Activated CD4-positive, alpha-beta T cell treated with anti-CD3 and anti-CD28 coated beads, Interleukin-2, amount 50 U/mL, for 1 hour (primary cell): ENCODE measurements at regions not wholly inside any gene's neighbourhood (a gene's known extent, or its start where the extent isn't known, plus 50 kb on each side); places are given as distances from the start of the nearest gene placed in this dataset.

ENCODE experiments used
- DNase-seq: peaks from one replicate; pipeline ENCODE4 v3.0.0-alpha.2; 2020

- no peak for DNase-seq
Measured at GRCh38 chr2:21404827-21405625, 281.3 kb downstream of the TDRD15 start.

DNA sequence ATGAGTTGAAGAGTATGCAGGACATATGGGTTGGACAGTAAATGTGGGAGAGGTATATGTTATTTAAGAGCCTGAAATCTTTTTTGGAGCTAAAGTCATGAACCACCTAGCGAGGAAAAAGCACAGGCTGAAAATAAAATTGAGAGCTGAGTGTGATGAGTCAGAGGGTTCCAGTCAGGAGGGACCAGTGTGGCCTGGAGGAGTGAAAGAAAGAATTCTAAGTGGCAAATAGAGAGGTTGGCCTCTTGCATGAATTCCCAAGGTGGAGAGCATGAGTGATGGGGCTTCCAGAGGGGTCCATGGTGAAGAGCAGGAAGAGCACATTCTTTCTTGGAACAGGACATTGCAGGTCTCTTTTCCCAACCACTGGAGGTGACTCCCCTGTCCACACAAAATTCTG, 282.6 kb downstream of the TDRD15 start:
- DNase-seq, result no peak

DNA sequence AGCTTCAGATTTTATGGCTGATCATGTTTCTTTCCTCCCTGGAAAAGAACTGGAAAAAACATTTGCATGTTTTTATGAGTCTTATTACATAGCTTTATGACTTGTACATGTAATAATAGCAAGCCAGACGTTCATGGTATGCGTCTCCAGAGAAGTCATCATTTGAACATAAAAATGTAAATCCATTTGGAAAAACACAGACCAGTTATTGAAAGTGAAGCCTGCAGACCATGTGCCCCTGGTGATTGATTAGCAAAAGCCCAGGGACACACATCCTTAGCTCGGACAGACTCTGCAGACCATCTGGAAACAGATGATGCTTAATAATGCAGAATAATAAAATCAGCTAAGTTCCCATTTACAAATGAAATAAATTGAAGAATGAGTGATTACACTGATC, 283.1 kb downstream of the TDRD15 start:
- no peak for DNase-seq

DNA sequence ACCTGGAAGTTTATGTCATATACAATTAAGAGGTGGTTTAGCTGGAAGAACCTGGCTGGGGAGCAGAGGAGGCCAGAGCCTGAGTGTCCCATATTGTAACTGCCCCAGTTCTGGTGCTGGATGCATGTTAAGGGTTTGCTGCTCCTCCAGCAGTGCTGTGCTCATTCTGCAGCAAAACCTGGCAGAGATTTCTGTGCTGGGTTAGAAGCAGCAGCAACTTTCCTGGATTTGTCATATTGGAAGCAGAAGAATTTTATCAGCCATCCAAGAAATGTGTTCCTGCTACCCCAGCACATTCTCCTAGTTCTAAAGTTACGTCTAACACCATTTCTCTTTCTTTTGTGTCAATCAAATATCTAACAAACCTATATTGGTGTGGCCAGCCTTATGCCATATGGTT, 284.1 kb downstream of the TDRD15 start:
- DNase-seq, result no peak

DNA sequence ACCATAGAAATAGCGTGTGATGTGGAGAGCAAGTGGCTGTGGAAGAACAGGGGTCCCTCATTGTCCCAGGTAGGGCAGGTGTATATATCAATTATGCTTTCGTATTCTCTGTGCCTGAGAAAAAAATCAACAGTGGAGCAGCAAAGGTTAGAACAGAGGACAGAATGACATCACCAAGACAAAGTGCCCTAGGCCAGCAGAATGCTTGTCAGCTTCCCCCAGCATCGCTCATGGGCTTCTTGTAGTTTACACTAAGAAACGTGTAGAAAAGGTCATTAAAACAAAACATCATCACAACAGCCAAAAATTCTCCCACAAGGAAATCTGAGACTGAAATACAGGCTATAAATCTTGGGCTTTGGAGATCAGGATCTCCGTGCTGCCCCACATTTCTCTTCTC, 288.0 kb downstream of the TDRD15 start:
- DNase-seq, result no peak

- DNase-seq, result no peak
Measured at GRCh38 chr2:21412944-21413443, 289.2 kb downstream of the TDRD15 start.

- no peak for DNase-seq
Measured at GRCh38 chr2:21415234-21415633, 291.5 kb downstream of the TDRD15 start.

DNA sequence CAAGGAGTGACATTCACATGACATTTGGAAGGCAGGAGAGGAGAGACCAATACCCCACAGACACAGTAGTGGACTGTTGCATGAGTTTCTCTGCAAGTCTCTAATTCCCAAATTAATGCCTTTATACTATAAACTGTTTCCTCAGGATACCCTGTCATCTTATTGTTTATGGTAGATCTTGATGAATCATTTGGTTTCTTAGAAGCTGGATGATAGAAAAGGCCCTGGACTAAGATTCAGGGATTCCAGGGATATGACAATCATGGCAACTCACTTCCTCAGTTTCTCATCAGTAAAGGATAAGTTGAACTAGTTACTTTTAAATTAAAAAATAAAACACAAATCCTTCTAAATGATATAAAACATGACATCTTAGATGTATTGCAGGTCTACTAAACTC, 292.5 kb downstream of the TDRD15 start:
- no peak for DNase-seq

- DNase-seq, result no peak
Measured at GRCh38 chr2:21418456-21418855, 294.7 kb downstream of the TDRD15 start.

DNA sequence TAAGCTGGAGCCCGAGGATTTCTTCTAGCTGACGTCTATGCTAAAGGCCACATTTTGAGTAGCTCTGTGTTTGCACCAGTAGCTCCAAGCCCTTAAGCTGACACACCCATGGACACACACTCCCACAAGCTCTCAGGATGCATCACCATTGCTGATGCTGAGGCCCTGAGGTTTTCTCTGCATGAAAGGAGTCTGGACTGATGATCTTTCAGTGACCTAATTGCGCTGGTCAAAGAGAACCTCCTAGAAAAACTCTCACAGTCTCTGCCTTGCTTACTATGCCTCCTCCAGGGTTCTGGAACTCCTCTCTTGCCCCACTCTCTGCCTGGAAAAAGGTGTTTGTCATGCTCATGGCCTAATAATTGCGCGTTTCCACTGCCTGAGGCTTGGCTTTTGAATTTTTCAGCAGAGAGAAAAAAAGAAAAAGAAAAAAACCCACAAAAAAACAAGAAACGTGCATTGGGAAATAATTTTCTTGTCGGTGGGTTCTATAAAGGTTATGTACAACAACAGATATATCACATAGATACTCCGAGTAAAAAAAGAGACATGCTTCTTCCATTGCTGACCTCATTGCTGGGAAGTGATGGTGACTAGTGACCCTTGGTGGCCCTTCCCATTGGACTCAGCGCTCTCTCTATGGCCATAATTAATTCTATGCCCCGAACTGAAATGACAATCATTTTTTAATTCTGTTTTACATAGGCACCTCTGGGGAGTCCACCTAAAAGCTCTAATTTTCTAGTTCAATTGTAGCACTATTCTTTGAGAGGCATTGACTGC, 297.0 kb downstream of the TDRD15 start:
- DNase-seq, result no peak

- DNase-seq, result no peak
Measured at GRCh38 chr2:21422050-21422449, 298.3 kb downstream of the TDRD15 start.

GRCh38 chr2:21422724-21423522, 299.2 kb downstream of the TDRD15 start:
- DNase-seq, result no peak

DNA sequence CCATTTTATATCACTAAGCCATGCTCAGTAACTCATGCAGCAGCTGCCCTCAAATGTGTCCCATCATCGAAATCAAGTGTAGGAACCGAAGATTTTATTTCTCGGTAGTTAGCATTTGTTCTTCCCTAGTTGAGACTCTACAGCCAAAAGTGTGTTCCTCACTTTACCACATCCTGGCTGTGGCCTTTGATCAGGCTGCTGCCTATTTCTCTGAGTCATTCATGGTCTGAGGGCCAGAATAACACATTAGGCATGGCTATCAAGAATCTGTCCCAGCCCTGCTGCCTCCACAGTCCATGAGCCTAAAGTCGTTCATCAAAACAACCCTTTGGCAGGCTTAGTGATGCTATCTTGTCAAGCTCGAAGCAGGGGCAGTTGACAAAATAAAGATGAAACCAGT, 300.1 kb downstream of the TDRD15 start:
- no peak for DNase-seq

GRCh38 chr2:21424375-21424774, 300.6 kb downstream of the TDRD15 start:
- DNase-seq, result no peak

GRCh38 chr2:21427606-21428005, 303.8 kb downstream of the TDRD15 start:
- no peak for DNase-seq

DNA sequence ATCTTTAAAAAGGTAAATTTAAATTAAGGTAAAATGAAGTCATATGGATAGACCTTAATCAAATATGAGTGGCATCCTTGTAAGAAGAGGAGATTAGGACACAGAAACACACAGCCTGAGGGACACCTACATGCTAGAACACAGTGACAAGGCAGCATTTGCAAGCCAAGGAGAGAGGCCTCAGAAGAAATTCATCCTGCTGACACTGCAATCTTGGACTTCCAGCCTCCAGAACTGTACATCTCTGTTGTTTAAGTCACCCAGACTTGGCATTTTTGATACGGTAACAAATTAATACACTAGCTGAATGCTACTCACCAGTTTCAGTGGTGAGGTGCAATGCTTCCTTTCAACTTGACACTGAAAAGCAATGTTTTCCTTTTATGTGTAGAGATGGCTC, 305.0 kb downstream of the TDRD15 start:
- no peak for DNase-seq

DNA sequence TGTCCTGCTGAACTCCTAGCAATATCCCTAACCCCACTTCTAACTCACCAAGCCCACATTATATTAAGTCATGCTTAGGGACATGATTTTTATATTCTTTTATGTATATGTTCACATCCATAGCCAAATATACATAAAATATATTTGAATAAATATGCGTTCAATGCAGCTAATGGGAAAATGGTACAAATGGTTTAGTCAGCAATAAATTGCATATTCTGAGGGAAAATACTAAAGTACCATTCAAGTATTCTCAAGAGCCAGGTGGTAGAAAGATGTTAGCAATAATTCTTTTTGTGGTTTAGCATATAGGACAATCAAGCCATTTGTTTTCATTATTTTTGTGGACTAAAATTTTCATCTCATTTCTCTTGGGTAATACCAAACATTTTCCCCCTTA, 306.0 kb downstream of the TDRD15 start:
- DNase-seq, result no peak

GRCh38 chr2:21431078-21431477, 307.3 kb downstream of the TDRD15 start:
- DNase-seq, result no peak

GRCh38 chr2:21438949-21439348, 315.2 kb downstream of the TDRD15 start:
- DNase-seq, result no peak

- DNase-seq, result no peak
Measured at GRCh38 chr2:21441442-21441841, 317.7 kb downstream of the TDRD15 start.

- DNase-seq, result no peak
Measured at GRCh38 chr2:21443494-21444105, 319.8 kb downstream of the TDRD15 start.

DNA sequence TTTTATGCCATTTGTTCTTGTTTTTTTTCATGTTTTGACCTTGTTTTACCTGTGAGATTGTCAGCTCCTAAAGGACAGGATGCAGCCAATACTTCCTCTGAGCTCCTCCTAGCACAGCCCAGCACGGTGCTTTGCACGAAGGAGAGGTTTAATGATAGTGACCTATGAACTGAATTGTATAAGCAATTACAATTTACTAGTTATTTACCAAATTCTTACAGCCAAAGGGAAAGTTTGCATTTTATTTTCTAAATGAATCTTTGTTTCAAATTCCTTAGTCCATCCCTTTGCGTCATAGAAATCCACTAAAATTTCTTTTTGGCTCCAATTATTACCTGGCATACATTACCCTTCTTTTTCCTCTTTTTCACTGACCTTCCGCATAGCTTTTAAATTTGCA, 326.1 kb downstream of the TDRD15 start:
- DNase-seq, result no peak

GRCh38 chr2:21451403-21451802, 327.6 kb downstream of the TDRD15 start:
- no peak for DNase-seq
